ENCODE measurements at regions not wholly inside any gene's neighbourhood (a gene's known extent, or its start where the extent isn't known, plus 50 kb on each side); places are given as distances from the start of the nearest gene placed in this dataset.

DNA sequence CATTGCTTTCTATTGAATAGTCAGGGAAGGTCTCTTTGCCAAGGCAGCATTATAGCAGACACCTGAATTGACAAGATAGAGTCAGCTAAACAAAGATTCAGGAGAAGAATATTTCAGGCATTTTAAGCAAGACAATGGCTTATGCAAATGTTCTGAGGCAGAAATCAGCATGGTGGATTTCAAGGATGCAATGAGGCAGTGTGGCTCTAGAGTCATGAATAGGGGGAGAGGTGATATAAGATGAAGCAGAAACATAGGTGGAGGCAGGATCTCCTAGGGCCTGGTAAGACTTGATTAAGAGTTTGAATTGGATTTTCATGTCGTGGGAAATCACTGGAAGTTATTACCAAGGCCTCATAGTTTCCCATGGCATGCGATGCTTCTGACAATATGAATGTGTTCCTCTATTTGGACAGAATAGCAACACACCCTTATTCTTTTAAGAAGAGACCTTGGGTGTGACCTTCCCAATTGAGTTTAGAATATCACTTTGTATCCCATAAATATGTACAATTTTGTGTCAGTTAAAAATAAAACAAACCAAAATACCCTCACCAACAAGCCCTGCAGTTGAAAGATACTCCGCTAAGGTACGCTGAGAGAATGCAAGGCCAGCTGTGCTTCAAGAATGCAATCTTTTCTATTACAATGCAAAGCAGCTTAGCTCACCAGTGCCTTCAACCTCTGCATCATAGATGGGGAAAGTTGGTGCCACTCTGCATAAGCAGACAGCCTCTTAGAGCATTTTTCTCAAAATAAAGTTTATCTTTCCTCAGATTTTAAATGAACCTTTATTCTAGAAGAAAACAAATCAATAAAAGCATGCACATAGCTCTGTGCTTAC is 139.6 kb upstream of the SALL1 start:
- Mint-ChIP-seq H3K27me3 (ENCODE audit: low read depth, poor library complexity) (peaks cover 2% of the 10 kb centered on the region), H3K27ac (no peak overlapping the region), H3K4me1 (peaks cover 47% of the 10 kb centered on the region), H3K4me3 (no peak overlapping the region), H3K36me3 (ENCODE audit: low read depth) (peaks cover 27% of the 10 kb centered on the region), H3K9me3 (peaks cover 29% of the 10 kb centered on the region)
- TF ChIP-seq, protein P1, sequence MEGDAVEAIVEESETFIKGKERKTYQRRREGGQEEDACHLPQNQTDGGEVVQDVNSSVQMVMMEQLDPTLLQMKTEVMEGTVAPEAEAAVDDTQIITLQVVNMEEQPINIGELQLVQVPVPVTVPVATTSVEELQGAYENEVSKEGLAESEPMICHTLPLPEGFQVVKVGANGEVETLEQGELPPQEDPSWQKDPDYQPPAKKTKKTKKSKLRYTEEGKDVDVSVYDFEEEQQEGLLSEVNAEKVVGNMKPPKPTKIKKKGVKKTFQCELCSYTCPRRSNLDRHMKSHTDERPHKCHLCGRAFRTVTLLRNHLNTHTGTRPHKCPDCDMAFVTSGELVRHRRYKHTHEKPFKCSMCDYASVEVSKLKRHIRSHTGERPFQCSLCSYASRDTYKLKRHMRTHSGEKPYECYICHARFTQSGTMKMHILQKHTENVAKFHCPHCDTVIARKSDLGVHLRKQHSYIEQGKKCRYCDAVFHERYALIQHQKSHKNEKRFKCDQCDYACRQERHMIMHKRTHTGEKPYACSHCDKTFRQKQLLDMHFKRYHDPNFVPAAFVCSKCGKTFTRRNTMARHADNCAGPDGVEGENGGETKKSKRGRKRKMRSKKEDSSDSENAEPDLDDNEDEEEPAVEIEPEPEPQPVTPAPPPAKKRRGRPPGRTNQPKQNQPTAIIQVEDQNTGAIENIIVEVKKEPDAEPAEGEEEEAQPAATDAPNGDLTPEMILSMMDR (IDR thresholded peaks at IDR 0.05): no peak
- DNase-seq: no peak

- DNase-seq: no peak
- TF ChIP-seq, protein P1 (IDR thresholded peaks at IDR 0.05): no peak
- H3K27ac Mint-ChIP-seq: peak overlapping the region; percentile 54
Measured at GRCh38 chr16:51289336-51289735, 138.3 kb upstream of the SALL1 start.

DNA sequence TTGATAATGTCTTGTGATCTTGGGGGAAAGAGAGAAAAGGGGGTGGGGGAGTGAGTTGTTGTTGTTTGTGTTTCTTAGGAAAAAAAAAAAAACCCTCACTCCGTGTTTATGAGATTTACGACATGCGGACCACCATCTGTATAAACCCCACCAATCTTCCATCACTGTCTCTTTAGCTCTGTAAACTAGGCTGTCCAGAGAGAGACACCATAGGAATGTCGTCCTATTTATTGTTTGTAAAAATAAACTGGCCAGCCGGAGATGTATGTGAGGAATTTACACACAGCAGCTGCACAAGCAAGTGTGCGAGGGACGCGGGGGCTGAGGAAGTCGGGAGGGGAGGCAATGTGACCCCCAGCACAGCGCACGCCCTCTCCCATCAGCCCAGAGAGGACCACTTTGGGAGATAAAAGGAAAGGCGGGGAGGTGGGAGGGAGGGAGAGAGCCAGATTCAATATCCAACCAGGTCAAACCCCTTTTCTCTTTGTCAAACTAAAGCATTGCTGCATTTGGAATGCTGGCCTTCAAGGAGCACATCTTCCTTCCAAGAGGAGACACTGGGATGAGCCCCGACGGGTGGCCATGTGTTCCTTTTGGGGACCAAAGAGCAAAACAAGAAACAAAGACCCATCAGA is 136.2 kb upstream of the SALL1 start:
- no peak overlapping the region for H3K4me3 Mint-ChIP-seq
- H3K9me3 Mint-ChIP-seq: peaks cover 6% of the 10 kb centered on the region
- TF ChIP-seq, protein P1 (IDR thresholded peaks at IDR 0.05): no peak
- peak; percentile 16 for DNase-seq
- H3K4me1 Mint-ChIP-seq: peaks cover 47% of the 10 kb centered on the region
- peak overlapping the region; percentile 86 for H3K27ac Mint-ChIP-seq
- peaks cover 21% of the 10 kb centered on the region for H3K36me3 Mint-ChIP-seq (ENCODE audit: low read depth)
- H3K27me3 Mint-ChIP-seq (ENCODE audit: low read depth, poor library complexity): no peaks in the 10 kb centered on the region

More at GRCh38 chr16:51289336-51289735, 138.3 kb upstream of the SALL1 start:
- Mint-ChIP-seq H3K4me1 (peaks cover 47% of the 10 kb centered on the region), H3K36me3 (ENCODE audit: low read depth) (peaks cover 16% of the 10 kb centered on the region), H3K4me3 (no peak overlapping the region), H3K27me3 (ENCODE audit: low read depth, poor library complexity) (no peaks in the 10 kb centered on the region), H3K9me3 (peaks cover 18% of the 10 kb centered on the region)

DNA sequence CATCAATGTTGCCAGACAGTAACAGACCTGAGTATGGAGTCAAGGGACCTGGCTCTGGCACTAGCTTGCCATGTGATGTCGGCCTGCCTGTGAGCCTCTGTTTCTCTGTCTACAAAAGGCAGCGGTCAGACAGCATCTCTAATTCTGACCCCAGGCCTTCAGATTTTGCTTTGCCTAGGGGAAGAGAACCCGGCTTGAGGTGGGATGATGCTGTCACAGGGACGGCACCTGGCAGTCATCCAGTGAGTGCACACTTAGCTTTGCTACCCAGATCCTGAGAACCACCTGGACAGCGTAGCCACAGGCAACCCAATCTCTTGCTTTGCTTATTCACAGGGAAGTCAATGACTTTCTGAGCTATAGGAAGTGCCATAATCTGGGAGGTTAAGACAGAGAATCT is 135.2 kb upstream of the SALL1 start:
- Mint-ChIP-seq H3K9me3 (peaks cover 6% of the 10 kb centered on the region), H3K4me3 (no peak overlapping the region), H3K4me1 (peaks cover 44% of the 10 kb centered on the region), H3K27ac (no peak overlapping the region), H3K36me3 (ENCODE audit: low read depth) (peaks cover 28% of the 10 kb centered on the region), H3K27me3 (ENCODE audit: low read depth, poor library complexity) (no peaks in the 10 kb centered on the region)
- TF ChIP-seq, protein P1 (IDR thresholded peaks at IDR 0.05): no peak
- no peak for DNase-seq

GRCh38 chr16:51276336-51276735 is 125.3 kb upstream of the SALL1 start:
- Mint-ChIP-seq H3K27ac (no peak overlapping the region), H3K4me1 (peaks cover 4% of the 10 kb centered on the region), H3K9me3 (peaks cover 27% of the 10 kb centered on the region), H3K4me3 (no peak overlapping the region), H3K27me3 (ENCODE audit: low read depth, poor library complexity) (no peaks in the 10 kb centered on the region), H3K36me3 (ENCODE audit: low read depth) (peaks cover 66% of the 10 kb centered on the region)
- TF ChIP-seq, protein P1 (IDR thresholded peaks at IDR 0.05): no peak
- DNase-seq: no peak
